H1 (cell line): ENCODE measurements at regions not wholly inside any gene's neighbourhood (a gene's known extent, or its start where the extent isn't known, plus 50 kb on each side); places are given as distances from the start of the nearest gene placed in this dataset.
"Not testable (repeated sequence)": the region's sequence is repeated elsewhere in the genome, so short reads cannot be mapped to it uniquely, and the experiment has no call there.

Experiments used
- CTCF ChIP-seq, 3 experiments: IDR thresholded peaks; 1 replicate in 2 of 3; 2 replicates in 1 of 3; pipeline versions ENCODE4 v1.5.1 to v1.6.1; 2011; ENCODE audit warnings: low read length in 3 of 3, mild to moderate bottlenecking in 3 of 3, inconsistent platforms in 2 of 3, low read depth in 1 of 3, moderate library complexity in 1 of 3; ENCODE audit not compliant: insufficient read depth in 1 of 3; ENCODE audit errors: control extremely low read depth in 1 of 3
- EP300 ChIP-seq, 2 experiments: IDR thresholded peaks; 1 replicate in 1 of 2; 2 replicates in 1 of 2; pipeline ENCODE4 v1.6.1; 2011 to 2012; ENCODE audit warnings: low read depth in 2 of 2, low read length in 2 of 2, mild to moderate bottlenecking in 2 of 2, borderline replicate concordance in 1 of 2, inconsistent platforms in 1 of 2, moderate library complexity in 1 of 2
- HDAC2 ChIP-seq, 2 experiments: fragments of 300-600 bp in 1 of 2; sonication (generic) in 1 of 2; IDR thresholded peaks; 2 replicates each; pipeline ENCODE4 v1.6.1; 2011 to 2012; ENCODE audit warnings: low read depth in 2 of 2, low read length in 2 of 2, mild to moderate bottlenecking in 2 of 2, moderate library complexity in 2 of 2, borderline replicate concordance in 1 of 2, inconsistent platforms in 1 of 2
- MAX ChIP-seq: IDR thresholded peaks from 2 replicates; pipeline ENCODE4 v1.6.1; 2012; ENCODE audit warnings: inconsistent platforms
- POLR2A ChIP-seq, 2 experiments: IDR thresholded peaks; 1 replicate in 1 of 2; 2 replicates in 1 of 2; pipeline ENCODE4 v1.6.1; 2011; ENCODE audit warnings: low read depth in 2 of 2, low read length in 2 of 2, mild to moderate bottlenecking in 2 of 2; ENCODE audit errors: control extremely low read depth in 1 of 2
- POLR2AphosphoS5 ChIP-seq: IDR thresholded peaks from 2 replicates; pipeline ENCODE4 v1.6.1; 2011; ENCODE audit warnings: low read depth, low read length
- RFX5 ChIP-seq: IDR thresholded peaks from 2 replicates; pipeline ENCODE4 v1.6.1; 2011; ENCODE audit warnings: low read depth, low read length, improper control_type of control experiment, borderline replicate concordance
- SP1 ChIP-seq: IDR thresholded peaks from 2 replicates; pipeline ENCODE4 v1.6.1; 2011; ENCODE audit warnings: low read depth, low read length

- TF ChIP-seq POLR2A (IDR thresholded peaks at IDR 0.05; ENCODE audit: control extremely low read depth in 1 of 2, low read depth in 2 of 2, low read length in 2 of 2); CTCF (IDR thresholded peaks at IDR 0.05; ENCODE audit: control extremely low read depth in 1 of 3, insufficient read depth in 1 of 3, low read depth in 1 of 3, low read length in 3 of 3); POLR2AphosphoS5; EP300 (IDR thresholded peaks at IDR 0.05; ENCODE audit: borderline replicate concordance in 1 of 2, low read depth in 2 of 2, low read length in 2 of 2); RFX5; SP1; MAX; HDAC2 (IDR thresholded peaks at IDR 0.05; ENCODE audit: borderline replicate concordance in 1 of 2, low read depth in 2 of 2, low read length in 2 of 2): not testable (repeated sequence)
These were observed 80.6 kb downstream of the PHAX start for GRCh38 chr5:126681314-126681713.
